ENCODE measurements at regions not wholly inside any gene's neighbourhood (a gene's known extent, or its start where the extent isn't known, plus 50 kb on each side); places are given as distances from the start of the nearest gene placed in this dataset.

DNA sequence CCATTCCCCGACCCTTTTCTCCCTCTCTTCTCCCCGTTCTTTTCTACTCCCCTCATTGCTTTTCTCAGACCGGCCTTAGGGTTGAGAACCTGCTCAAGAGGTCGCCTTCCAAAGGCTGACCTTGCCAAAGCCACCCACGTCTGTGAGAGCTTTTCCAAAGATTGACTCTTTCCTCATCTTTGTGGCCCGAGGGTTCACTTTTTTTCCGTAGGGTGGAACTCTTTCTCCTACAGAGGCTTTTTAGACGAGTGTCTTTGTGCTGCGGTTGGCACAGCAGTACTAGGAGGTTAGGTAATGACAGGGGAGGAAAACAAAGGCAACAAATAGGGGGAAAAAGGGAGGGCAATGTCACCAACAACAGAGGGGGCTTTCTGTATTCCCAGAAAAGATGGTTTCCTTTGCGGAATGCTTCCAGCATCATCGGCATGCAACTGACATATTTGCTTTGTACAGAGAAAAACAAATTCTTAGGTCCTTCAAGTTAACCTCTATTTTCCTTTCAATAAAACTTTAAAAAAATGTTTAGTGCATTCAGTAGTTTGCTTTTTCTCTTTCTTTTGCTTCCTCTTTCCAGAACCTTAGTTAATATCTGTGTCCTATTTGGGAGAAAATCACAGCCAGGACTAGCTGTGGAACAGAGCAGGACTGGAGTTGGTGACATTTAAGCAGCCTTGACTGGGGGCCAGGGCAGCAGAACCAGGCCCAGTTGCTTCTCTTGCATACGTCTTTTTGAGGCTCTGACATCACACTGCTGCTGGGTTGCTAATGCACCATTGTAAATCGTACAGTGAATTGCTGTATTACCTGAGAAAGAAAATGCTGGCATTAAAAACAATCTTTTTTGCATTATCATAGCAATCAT lies 188.1 kb upstream of the FANCL start:
- TF ChIP-seq, protein P1, sequence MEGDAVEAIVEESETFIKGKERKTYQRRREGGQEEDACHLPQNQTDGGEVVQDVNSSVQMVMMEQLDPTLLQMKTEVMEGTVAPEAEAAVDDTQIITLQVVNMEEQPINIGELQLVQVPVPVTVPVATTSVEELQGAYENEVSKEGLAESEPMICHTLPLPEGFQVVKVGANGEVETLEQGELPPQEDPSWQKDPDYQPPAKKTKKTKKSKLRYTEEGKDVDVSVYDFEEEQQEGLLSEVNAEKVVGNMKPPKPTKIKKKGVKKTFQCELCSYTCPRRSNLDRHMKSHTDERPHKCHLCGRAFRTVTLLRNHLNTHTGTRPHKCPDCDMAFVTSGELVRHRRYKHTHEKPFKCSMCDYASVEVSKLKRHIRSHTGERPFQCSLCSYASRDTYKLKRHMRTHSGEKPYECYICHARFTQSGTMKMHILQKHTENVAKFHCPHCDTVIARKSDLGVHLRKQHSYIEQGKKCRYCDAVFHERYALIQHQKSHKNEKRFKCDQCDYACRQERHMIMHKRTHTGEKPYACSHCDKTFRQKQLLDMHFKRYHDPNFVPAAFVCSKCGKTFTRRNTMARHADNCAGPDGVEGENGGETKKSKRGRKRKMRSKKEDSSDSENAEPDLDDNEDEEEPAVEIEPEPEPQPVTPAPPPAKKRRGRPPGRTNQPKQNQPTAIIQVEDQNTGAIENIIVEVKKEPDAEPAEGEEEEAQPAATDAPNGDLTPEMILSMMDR (IDR thresholded peaks at IDR 0.05; ENCODE audit: insufficient read depth, low read length), result no peak
- no peak for TF ChIP-seq POLR2AphosphoS5 (IDR thresholded peaks at IDR 0.05; ENCODE audit: low read depth)

Measured in HL-60 (cell line).